ENCODE measurements at regions not wholly inside any gene's neighbourhood (a gene's known extent, or its start where the extent isn't known, plus 50 kb on each side); places are given as distances from the start of the nearest gene placed in this dataset.
"Not testable (repeated sequence)": the region's sequence is repeated elsewhere in the genome, so short reads cannot be mapped to it uniquely, and the experiment has no call there.

DNA sequence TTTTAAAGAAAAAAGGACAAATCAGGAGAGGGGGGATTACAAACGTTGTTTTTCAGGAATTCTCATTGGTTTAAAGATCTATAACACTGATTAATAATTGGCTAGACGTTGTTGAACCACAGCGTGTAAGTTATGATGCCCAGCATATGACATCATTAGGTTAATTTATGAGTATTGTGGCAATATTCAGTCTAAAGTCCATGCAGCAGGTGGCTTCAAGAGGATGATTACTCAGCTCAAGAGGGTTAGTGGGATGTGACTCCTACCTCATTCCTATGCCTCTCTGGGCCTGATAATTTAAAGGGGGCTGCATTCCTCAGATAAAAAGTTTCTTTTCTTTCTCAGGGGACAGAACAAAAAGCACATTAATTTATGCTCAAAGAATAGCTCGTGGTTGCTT lies 1309.0 kb downstream of the EPHA7 start:
- WGBS, 4 donors: 53 to 64% (median 58%) methylated on average over 4 of the region's 4 CpGs
- Histone ChIP-seq H3K9me3 (peaks cover 0 to 7% (median 0%) of the 10 kb centered on the region in 12 donors), H3K27ac (no peak overlapping the region), H3K36me3 (no peaks in the 10 kb centered on the region), H3K4me1 (no peaks in the 10 kb centered on the region), H3K4me3 (no peak overlapping the region), H3K27me3 (no peaks in the 10 kb centered on the region)
- intact Hi-C loops (cut with DNase I): no loop called here
- DNase-seq (no peak), ATAC-seq (no peak)
- TF ChIP-seq POLR2A (IDR thresholded peaks at IDR 0.05): no peak
- no peak for TF ChIP-seq CTCF (IDR thresholded peaks at IDR 0.05)

DNA sequence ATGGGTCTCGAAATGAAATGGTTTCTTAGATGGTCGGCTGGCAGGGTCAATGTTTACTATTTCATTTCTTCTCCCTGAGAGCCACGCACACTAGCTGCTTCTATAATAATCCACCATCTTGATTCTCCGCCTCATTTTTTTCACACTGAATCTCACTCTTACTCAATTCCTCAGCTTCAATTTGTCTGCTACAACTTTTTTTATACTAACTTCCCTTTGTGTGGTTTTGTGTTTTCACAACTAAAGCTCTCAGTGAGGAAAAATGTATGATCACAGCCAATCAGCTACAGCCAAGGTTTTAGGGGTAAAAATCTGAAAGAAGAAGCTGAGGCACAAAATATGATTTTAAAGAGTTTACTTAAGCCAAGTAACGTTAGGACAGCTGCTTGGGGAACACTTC lies 1309.4 kb downstream of the EPHA7 start:
- TF ChIP-seq POLR2A (IDR thresholded peaks at IDR 0.05) (no peak), CTCF (IDR thresholded peaks at IDR 0.05) (no peak)
- ATAC-seq: no peak
- H3K4me3 ChIP-seq: no peak overlapping the region
- H3K27me3 ChIP-seq: no peaks in the 10 kb centered on the region
- WGBS, 4 donors: 80 to 84% (median 82%) methylated on average over 5 of the region's 5 CpGs
- H3K4me1 ChIP-seq: no peaks in the 10 kb centered on the region
- intact Hi-C loops (cut with DNase I): no loop called here
- H3K9me3 ChIP-seq: peaks cover 0 to 11% (median 0%) of the 10 kb centered on the region in 12 donors
- no peak overlapping the region for H3K27ac ChIP-seq
- no peaks in the 10 kb centered on the region for H3K36me3 ChIP-seq
- no peak for DNase-seq

- peak in 1 of 5 donors; percentile 54 for DNase-seq
- TF ChIP-seq POLR2A (IDR thresholded peaks at IDR 0.05) (no peak), CTCF (IDR thresholded peaks at IDR 0.05) (no peak)
Observed at GRCh38 chr6:92109256-92109655, 1310.1 kb downstream of the EPHA7 start.

GRCh38 chr6:92086750-92087149 lies 1332.6 kb downstream of the EPHA7 start:
- Histone ChIP-seq H3K4me3 (no peak overlapping the region), H3K9me3 (peaks cover 0 to 38% (median 3%) of the 10 kb centered on the region in 12 donors), H3K27ac (no peak overlapping the region), H3K4me1 (no peaks in the 10 kb centered on the region), H3K27me3 (no peaks in the 10 kb centered on the region), H3K36me3 (no peaks in the 10 kb centered on the region)
- ATAC-seq (no peak), DNase-seq (no peak)
- WGBS, 4 donors: 93 to 98% (median 95%) methylated on average over 2 of the region's 2 CpGs
- intact Hi-C loops (cut with DNase I): no loop called here
- TF ChIP-seq CTCF (IDR thresholded peaks at IDR 0.05) (no peak), POLR2A (IDR thresholded peaks at IDR 0.05) (no peak)

More at GRCh38 chr6:92109256-92109655, 1310.1 kb downstream of the EPHA7 start:
- no peak for ATAC-seq
- Histone ChIP-seq H3K4me3 (no peak overlapping the region), H3K27me3 (no peaks in the 10 kb centered on the region), H3K4me1 (no peaks in the 10 kb centered on the region), H3K9me3 (peaks cover 0 to 17% (median 0%) of the 10 kb centered on the region in 12 donors), H3K36me3 (no peaks in the 10 kb centered on the region), H3K27ac (no peak overlapping the region)
- 91 to 95% (median 93%) methylated on average over 12 to 13 of the region's 13 CpGs for WGBS, 4 donors
- intact Hi-C loops (cut with DNase I): no loop called here

DNA sequence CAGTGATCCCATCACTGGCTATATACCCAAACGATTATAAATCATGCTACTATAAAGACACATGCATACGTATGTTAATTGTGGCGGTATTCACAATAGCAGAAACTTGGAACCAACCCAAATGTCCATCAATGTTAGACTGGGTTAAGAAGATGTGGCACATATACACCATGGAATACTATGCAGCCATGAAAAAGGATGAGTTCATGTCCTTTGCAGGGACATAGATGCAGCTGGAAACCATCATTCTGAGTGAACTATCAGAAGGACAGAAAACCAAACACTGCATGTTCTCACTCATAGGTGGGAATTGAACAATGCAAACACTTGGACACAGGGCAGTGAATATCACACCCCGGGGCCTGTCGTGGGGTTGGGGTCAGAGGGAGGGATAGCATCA lies 1335.4 kb downstream of the EPHA7 start:
- H3K27ac ChIP-seq; intact Hi-C loops (cut with DNase I); H3K4me3 ChIP-seq; H3K36me3 ChIP-seq; ATAC-seq; DNase-seq; H3K27me3 ChIP-seq; H3K4me1 ChIP-seq: not testable (repeated sequence)
- WGBS, 4 donors: 93 to 99% (median 95%) methylated on average over 5 of the region's 5 CpGs
- peaks cover 0 to 41% (median 6%) of the 10 kb centered on the region in 12 donors for H3K9me3 ChIP-seq
